T-cell (primary cell): ENCODE measurements at regions not wholly inside any gene's neighbourhood (a gene's known extent, or its start where the extent isn't known, plus 50 kb on each side); places are given as distances from the start of the nearest gene placed in this dataset.

Experiments used
- ATAC-seq, 4 experiments: fragments of 200-7000 bp in 3 of 4; fragments of 150-1000 bp in 1 of 4; cut with Tn5 transposase; replicated peaks in 1 of 4; 1 replicate in 3 of 4; 2 replicates in 1 of 4; pipeline ENCODE4 v1.10.0; 2021; ENCODE audit warnings: moderate library complexity in 3 of 4, mild to moderate bottlenecking in 2 of 4, moderate number of reproducible peaks in 1 of 4
- CTCF ChIA-PET, 2 donors: fragments of 300-600 bp; sonication (Branson Sonifier 250); formaldehyde crosslinking; loops; one replicate each; lab custom pipeline; 2022; ENCODE audit warnings: antibody characterized with exemption in 2 of 2; lab: Charles Lee
- POLR2A ChIA-PET, 2 donors: fragments of 300-600 bp; sonication (Branson Sonifier 250); formaldehyde crosslinking; loops; one replicate each; lab custom pipeline; 2022; ENCODE audit warnings: antibody characterized with exemption in 2 of 2; lab: Charles Lee
- DNase-seq, 35 experiments: peaks; one replicate each; pipeline versions ENCODE4 v3.0.0 to v3.0.0-alpha.2; 2013 to 2023
- H3K27ac ChIP-seq: one replicate; pipeline ENCODE4 v1.5.1; 2013; ENCODE audit warnings: low read length
- H3K27me3 ChIP-seq, 2 experiments: replicated peaks in 1 of 2; 1 replicate in 1 of 2; 2 replicates in 1 of 2; pipeline versions ENCODE4 v1.6.1 to v1.7.0; 2013; ENCODE audit warnings: low read length in 1 of 2, mixed read lengths in 1 of 2; ENCODE audit not compliant: control insufficient read depth in 2 of 2, insufficient read depth in 2 of 2; ENCODE audit errors: extremely low read depth in 1 of 2
- H3K36me3 ChIP-seq, 2 donors: 1 replicate in 1 of 2; 2 replicates in 1 of 2; pipeline versions ENCODE4 v1.6.1 to v1.7.0; 2013; ENCODE audit warnings: low read length in 1 of 2; ENCODE audit not compliant: control insufficient read depth in 2 of 2, insufficient read depth in 1 of 2; ENCODE audit errors: extremely low read depth in 1 of 2
- H3K4me1 ChIP-seq, 2 experiments: 1 replicate in 1 of 2; 2 replicates in 1 of 2; pipeline versions ENCODE4 v1.6.1 to v1.7.0; 2013; ENCODE audit warnings: low read length in 2 of 2, mixed read lengths in 1 of 2; ENCODE audit not compliant: insufficient read depth in 2 of 2, control insufficient read depth in 1 of 2; ENCODE audit errors: extremely low read depth in 1 of 2
- H3K4me3 ChIP-seq, 2 donors: 1 replicate in 1 of 2; 2 replicates in 1 of 2; pipeline versions ENCODE4 v1.5.1 to v1.7.0; 2013; ENCODE audit warnings: mild to moderate bottlenecking in 2 of 2, low read length in 1 of 2, moderate library complexity in 1 of 2; ENCODE audit not compliant: control insufficient read depth in 1 of 2; ENCODE audit errors: extremely low read depth in 1 of 2
- H3K9me3 ChIP-seq: 2 replicates; pipeline ENCODE4 v1.7.0; 2013
- H3K27ac Mint-ChIP-seq, 2 donors: one replicate each; pipeline ENCODE4 v1.8.0; 2020 to 2021; ENCODE audit warnings: mild to moderate bottlenecking in 2 of 2, mixed read lengths in 2 of 2
- H3K27me3 Mint-ChIP-seq, 2 donors: one replicate each; pipeline ENCODE4 v1.8.0; 2021 to 2022; ENCODE audit warnings: mixed read lengths in 2 of 2
- H3K36me3 Mint-ChIP-seq: one replicate; pipeline ENCODE4 v1.8.0; 2021; ENCODE audit warnings: mixed read lengths
- H3K4me1 Mint-ChIP-seq, 3 donors: one replicate each; pipeline ENCODE4 v1.8.0; 2020 to 2022; ENCODE audit warnings: mixed read lengths in 3 of 3, mild to moderate bottlenecking in 1 of 3
- H3K4me3 Mint-ChIP-seq, 3 donors: one replicate each; pipeline ENCODE4 v1.8.0; 2020 to 2022; ENCODE audit warnings: mild to moderate bottlenecking in 3 of 3, mixed read lengths in 3 of 3, moderate library complexity in 3 of 3
- H3K9me3 Mint-ChIP-seq, 3 donors: one replicate each; pipeline ENCODE4 v1.8.0; 2020 to 2022; ENCODE audit warnings: mixed read lengths in 3 of 3
- WGBS: methylation state at CpG from one replicate; pipeline ENCODE4 v1.1.5; 2013; ENCODE audit warnings: missing lambda C conversion rate; ENCODE audit not compliant: insufficient coverage; 5-methylcytosine and 5-hydroxymethylcytosine counted together

GRCh38 chr4:129167640-129168260 lies 71.8 kb downstream of the C4orf33 start:
- CTCF ChIA-PET: interaction anchor here in 1 of 2 donors (0.7 kb wide), 2 partner anchors 127 to 305 kb away, joined by 3 read pairs; no protein-coding TSS in a partner anchor

GRCh38 chr4:129172181-129172580 lies 76.2 kb downstream of the C4orf33 start:
- DNase-seq (no peak), ATAC-seq (no peak)
- no peaks in the 10 kb centered on the region for H3K9me3 ChIP-seq
- Mint-ChIP-seq H3K9me3 (no peaks in the 10 kb centered on the region), H3K4me3 (no peak overlapping the region), H3K4me1 (no peaks in the 10 kb centered on the region), H3K27me3 (peaks cover 24 to 44% of the 10 kb centered on the region in 2 donors), H3K36me3 (no peaks in the 10 kb centered on the region), H3K27ac (no peak overlapping the region)
- peaks cover 3% of the 10 kb centered on the region in 2 experiments for H3K27me3 ChIP-seq
- no peaks in the 10 kb centered on the region for H3K4me1 ChIP-seq
- ChIA-PET POLR2A (no interaction called here), CTCF (no interaction called here)
- no peaks in the 10 kb centered on the region for H3K36me3 ChIP-seq
- H3K27ac ChIP-seq: no peak overlapping the region
- no peak overlapping the region for H3K4me3 ChIP-seq

More at GRCh38 chr4:129167640-129168260, 71.8 kb downstream of the C4orf33 start:
- no peaks in the 10 kb centered on the region for H3K4me1 Mint-ChIP-seq
- Histone ChIP-seq H3K4me3 (no peak overlapping the region), H3K27me3 (peaks cover 3% of the 10 kb centered on the region in 2 experiments), H3K9me3 (no peaks in the 10 kb centered on the region), H3K36me3 (no peaks in the 10 kb centered on the region), H3K27ac (no peak overlapping the region), H3K4me1 (no peaks in the 10 kb centered on the region)
- no peaks in the 10 kb centered on the region for H3K9me3 Mint-ChIP-seq
- POLR2A ChIA-PET: no interaction called here
- WGBS: 47% methylated on average over 9 of the region's 13 CpGs
- peak in 1 of 35 experiments; percentile 2 for DNase-seq
- no peak overlapping the region for H3K27ac Mint-ChIP-seq
- H3K4me3 Mint-ChIP-seq: no peak overlapping the region
- H3K27me3 Mint-ChIP-seq: peaks cover 26 to 43% of the 10 kb centered on the region in 2 donors
- no peaks in the 10 kb centered on the region for H3K36me3 Mint-ChIP-seq
- no peak for ATAC-seq

- ATAC-seq (no peak), DNase-seq (no peak)
- Mint-ChIP-seq H3K9me3 (no peaks in the 10 kb centered on the region), H3K27ac (no peak overlapping the region), H3K27me3 (peaks cover 9 to 27% of the 10 kb centered on the region in 2 donors), H3K4me3 (no peak overlapping the region), H3K4me1 (no peaks in the 10 kb centered on the region), H3K36me3 (no peaks in the 10 kb centered on the region)
- H3K4me1 ChIP-seq: no peaks in the 10 kb centered on the region
- H3K27ac ChIP-seq: no peak overlapping the region
- POLR2A ChIA-PET: no interaction called here
- H3K9me3 ChIP-seq: no peaks in the 10 kb centered on the region
- no peaks in the 10 kb centered on the region for H3K36me3 ChIP-seq
- WGBS: no CpG with 5 or more reads among the region's 1 CpG
- CTCF ChIA-PET: no interaction called here
- no peak overlapping the region for H3K4me3 ChIP-seq
- H3K27me3 ChIP-seq: no peaks in the 10 kb centered on the region
These were observed 80.9 kb downstream of the C4orf33 start for GRCh38 chr4:129176864-129177263.

DNA sequence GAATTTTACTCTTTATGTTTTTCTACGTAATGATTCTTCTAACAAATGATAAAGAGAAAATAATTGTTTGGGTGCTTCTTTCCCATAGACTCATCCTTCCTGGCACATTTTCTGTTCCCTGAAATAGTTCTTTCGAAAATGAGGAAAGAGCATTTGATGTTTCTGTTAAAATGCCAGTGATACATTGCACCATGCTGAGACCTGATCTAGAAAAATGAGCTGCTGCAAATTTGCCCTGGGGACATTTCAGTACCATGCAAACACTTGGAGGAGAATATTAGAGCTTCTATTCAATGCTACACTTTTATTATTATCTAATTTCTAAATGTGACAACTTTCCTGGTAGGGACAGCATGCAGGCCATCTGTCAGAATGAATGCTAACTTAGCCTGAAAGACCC lies 83.3 kb downstream of the C4orf33 start:
- no peaks in the 10 kb centered on the region for H3K36me3 Mint-ChIP-seq
- ATAC-seq: no peak
- no peak for DNase-seq
- ChIA-PET CTCF (no interaction called here), POLR2A (no interaction called here)
- Histone ChIP-seq H3K36me3 (no peaks in the 10 kb centered on the region), H3K4me3 (no peak overlapping the region), H3K4me1 (no peaks in the 10 kb centered on the region), H3K27ac (no peak overlapping the region), H3K9me3 (no peaks in the 10 kb centered on the region), H3K27me3 (no peaks in the 10 kb centered on the region)
- H3K9me3 Mint-ChIP-seq: no peaks in the 10 kb centered on the region
- H3K4me1 Mint-ChIP-seq: no peaks in the 10 kb centered on the region
- no peak overlapping the region for H3K4me3 Mint-ChIP-seq
- no CpG with 5 or more reads among the region's 2 CpGs for WGBS
- H3K27me3 Mint-ChIP-seq: peaks cover 7 to 13% of the 10 kb centered on the region in 2 donors
- no peak overlapping the region for H3K27ac Mint-ChIP-seq

GRCh38 chr4:129189630-129190029 lies 93.7 kb downstream of the C4orf33 start:
- H3K4me3 ChIP-seq: no peak overlapping the region
- ChIA-PET POLR2A (no interaction called here), CTCF (no interaction called here)
- H3K9me3 ChIP-seq: peaks cover 2% of the 10 kb centered on the region
- H3K27me3 ChIP-seq: no peaks in the 10 kb centered on the region
- H3K9me3 Mint-ChIP-seq: no peaks in the 10 kb centered on the region
- H3K27me3 Mint-ChIP-seq: peaks cover 2 to 14% of the 10 kb centered on the region in 2 donors
- H3K27ac Mint-ChIP-seq: no peak overlapping the region
- WGBS: 50% methylated on average over 2 of the region's 4 CpGs
- H3K36me3 Mint-ChIP-seq: no peaks in the 10 kb centered on the region
- DNase-seq: no peak
- H3K27ac ChIP-seq: no peak overlapping the region
- no peaks in the 10 kb centered on the region for H3K36me3 ChIP-seq
- no peak overlapping the region for H3K4me3 Mint-ChIP-seq
- ATAC-seq: no peak
- no peaks in the 10 kb centered on the region for H3K4me1 Mint-ChIP-seq
- H3K4me1 ChIP-seq: no peaks in the 10 kb centered on the region

DNA sequence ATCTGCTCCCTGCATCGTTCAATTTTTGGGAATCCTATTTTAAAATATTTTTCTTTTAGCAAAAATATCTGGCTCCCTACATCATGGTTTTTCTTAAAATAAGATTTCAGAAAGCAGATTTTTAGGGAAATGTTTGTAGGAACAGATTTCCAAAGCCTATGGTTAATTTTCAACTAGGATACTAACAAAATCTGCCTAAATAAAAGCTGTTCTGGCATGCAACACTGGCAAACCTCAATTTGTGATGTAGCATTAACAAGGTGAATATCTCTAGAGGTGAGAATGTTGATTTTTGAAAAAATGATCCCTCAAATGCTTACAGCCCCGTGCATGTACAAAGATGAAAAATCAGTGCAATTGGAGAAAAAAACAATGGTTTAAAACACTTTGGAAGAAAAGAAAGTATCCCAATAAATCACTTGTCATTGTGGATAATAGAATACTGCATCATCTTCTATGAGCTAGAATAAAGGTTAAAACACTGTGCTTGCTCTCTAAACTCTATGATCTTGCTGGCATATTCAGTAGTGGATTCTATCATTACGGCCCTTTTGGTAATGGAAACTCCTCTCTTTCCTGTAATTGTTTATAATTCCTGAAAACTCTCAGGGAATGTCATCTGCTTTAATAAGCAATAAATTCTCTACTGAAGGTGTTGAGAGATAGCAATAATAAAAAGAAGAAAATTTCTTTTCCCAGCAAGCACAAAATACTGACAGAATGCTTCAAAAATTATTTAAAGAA lies 97.6 kb downstream of the C4orf33 start:
- ChIA-PET CTCF (no interaction called here), POLR2A (no interaction called here)
- ATAC-seq (no peak), DNase-seq (no peak)
- Histone ChIP-seq H3K4me1 (no peaks in the 10 kb centered on the region), H3K4me3 (no peak overlapping the region), H3K27ac (no peak overlapping the region), H3K9me3 (peaks cover 2% of the 10 kb centered on the region), H3K27me3 (no peaks in the 10 kb centered on the region), H3K36me3 (no peaks in the 10 kb centered on the region)
- Mint-ChIP-seq H3K9me3 (no peaks in the 10 kb centered on the region), H3K27ac (no peak overlapping the region), H3K4me3 (no peak overlapping the region), H3K4me1 (no peaks in the 10 kb centered on the region), H3K36me3 (no peaks in the 10 kb centered on the region), H3K27me3 (peaks cover 5 to 7% of the 10 kb centered on the region in 2 donors)
- no CpG with 5 or more reads among the region's 3 CpGs for WGBS
